Calu3 (cell line): ENCODE measurements at regions not wholly inside any gene's neighbourhood (a gene's known extent, or its start where the extent isn't known, plus 50 kb on each side); places are given as distances from the start of the nearest gene placed in this dataset.

ENCODE experiments used
- BruUV-seq: library from RNA; stranded (reverse); fragments of 400-500 nt; replicated peaks from 2 replicates; lab custom pipeline; 2021; lab: Mats Ljungman, UMichigan
- CTCF ChIA-PET: fragments of 300-600 bp; sonication (Branson Sonifier 250); formaldehyde crosslinking; loops from one replicate; lab custom pipeline; 2022; ENCODE audit warnings: antibody characterized with exemption; lab: Charles Lee
- DNase-seq: peaks from one replicate; pipeline ENCODE4 v3.0.0; 2022
- H3K27ac Mint-ChIP-seq: one replicate; pipeline ENCODE4 v1.8.0; 2022; ENCODE audit warnings: mixed read lengths; ENCODE audit not compliant: unreplicated experiment
- H3K27me3 Mint-ChIP-seq: one replicate; pipeline ENCODE4 v1.8.0; 2022; ENCODE audit warnings: mixed read lengths; ENCODE audit not compliant: unreplicated experiment
- H3K36me3 Mint-ChIP-seq: one replicate; pipeline ENCODE4 v1.8.0; 2022; ENCODE audit warnings: mild to moderate bottlenecking, moderate library complexity, mixed read lengths; ENCODE audit not compliant: insufficient read depth, unreplicated experiment
- H3K4me1 Mint-ChIP-seq: one replicate; pipeline ENCODE4 v1.8.0; 2022; ENCODE audit warnings: mild to moderate bottlenecking, low read depth, mixed read lengths; ENCODE audit not compliant: unreplicated experiment
- H3K4me3 Mint-ChIP-seq: one replicate; pipeline ENCODE4 v1.8.0; 2022; ENCODE audit warnings: mild to moderate bottlenecking, low read depth, moderate library complexity, mixed read lengths; ENCODE audit not compliant: unreplicated experiment
- H3K9me3 Mint-ChIP-seq: one replicate; pipeline ENCODE4 v1.8.0; 2022; ENCODE audit warnings: low read depth, mixed read lengths; ENCODE audit not compliant: unreplicated experiment
- intact Hi-C: fragments of 100-400 bp; cut with micrococcal nuclease; formaldehyde crosslinking; loops from one replicate; pipeline ENCODE4 v1.10.0; 2022; ENCODE audit not compliant: unreplicated experiment
- TF ChIP-seq, protein P1 (sequence below): fragments of 200-600 bp; IDR thresholded peaks from one replicate; pipeline ENCODE4 v1.8.0; 2022; ENCODE audit warnings: antibody characterized with exemption; ENCODE audit not compliant: unreplicated experiment

DNA sequence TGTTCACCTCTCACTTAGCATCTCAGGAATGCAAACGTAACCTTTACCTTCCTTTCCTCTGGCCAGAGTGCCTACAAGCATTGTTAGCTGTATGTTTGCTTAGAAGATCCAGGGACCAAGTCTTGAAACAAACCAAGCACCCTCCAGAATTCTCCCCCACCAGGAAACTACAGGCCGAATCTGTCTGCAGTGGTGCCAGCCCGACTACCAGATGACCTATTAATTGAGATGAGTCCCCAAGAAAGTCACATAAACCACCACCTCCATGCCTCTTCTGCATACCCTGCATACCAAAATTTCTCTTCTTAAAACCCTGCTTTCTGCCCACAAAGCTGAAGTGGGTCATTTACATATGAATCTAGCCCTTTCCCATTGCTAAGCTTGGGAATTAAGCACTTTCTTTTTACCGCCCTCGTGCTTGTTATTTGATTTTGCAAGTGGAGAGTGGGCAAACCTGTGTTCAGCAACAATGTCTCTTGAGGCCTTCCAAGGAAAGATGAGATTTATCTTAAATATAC is 1239.1 kb downstream of the CDH12 start:
- peaks cover 3% of the 10 kb centered on the region for H3K9me3 Mint-ChIP-seq
- no peak for DNase-seq
- intact Hi-C loops: no loop called here
- no peak overlapping the region for H3K27ac Mint-ChIP-seq
- H3K36me3 Mint-ChIP-seq: no peaks in the 10 kb centered on the region
- no peaks in the 10 kb centered on the region for H3K27me3 Mint-ChIP-seq
- H3K4me3 Mint-ChIP-seq: no peak overlapping the region
- CTCF ChIA-PET: no interaction called here
- TF ChIP-seq, protein P1, sequence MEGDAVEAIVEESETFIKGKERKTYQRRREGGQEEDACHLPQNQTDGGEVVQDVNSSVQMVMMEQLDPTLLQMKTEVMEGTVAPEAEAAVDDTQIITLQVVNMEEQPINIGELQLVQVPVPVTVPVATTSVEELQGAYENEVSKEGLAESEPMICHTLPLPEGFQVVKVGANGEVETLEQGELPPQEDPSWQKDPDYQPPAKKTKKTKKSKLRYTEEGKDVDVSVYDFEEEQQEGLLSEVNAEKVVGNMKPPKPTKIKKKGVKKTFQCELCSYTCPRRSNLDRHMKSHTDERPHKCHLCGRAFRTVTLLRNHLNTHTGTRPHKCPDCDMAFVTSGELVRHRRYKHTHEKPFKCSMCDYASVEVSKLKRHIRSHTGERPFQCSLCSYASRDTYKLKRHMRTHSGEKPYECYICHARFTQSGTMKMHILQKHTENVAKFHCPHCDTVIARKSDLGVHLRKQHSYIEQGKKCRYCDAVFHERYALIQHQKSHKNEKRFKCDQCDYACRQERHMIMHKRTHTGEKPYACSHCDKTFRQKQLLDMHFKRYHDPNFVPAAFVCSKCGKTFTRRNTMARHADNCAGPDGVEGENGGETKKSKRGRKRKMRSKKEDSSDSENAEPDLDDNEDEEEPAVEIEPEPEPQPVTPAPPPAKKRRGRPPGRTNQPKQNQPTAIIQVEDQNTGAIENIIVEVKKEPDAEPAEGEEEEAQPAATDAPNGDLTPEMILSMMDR: no peak
- no TSS peak for BruUV-seq
- no peaks in the 10 kb centered on the region for H3K4me1 Mint-ChIP-seq

GRCh38 chr5:21603796-21604195 is 1249.3 kb downstream of the CDH12 start:
- no TSS peak for BruUV-seq
- no peaks in the 10 kb centered on the region for H3K4me1 Mint-ChIP-seq
- H3K4me3 Mint-ChIP-seq: no peak overlapping the region

DNA sequence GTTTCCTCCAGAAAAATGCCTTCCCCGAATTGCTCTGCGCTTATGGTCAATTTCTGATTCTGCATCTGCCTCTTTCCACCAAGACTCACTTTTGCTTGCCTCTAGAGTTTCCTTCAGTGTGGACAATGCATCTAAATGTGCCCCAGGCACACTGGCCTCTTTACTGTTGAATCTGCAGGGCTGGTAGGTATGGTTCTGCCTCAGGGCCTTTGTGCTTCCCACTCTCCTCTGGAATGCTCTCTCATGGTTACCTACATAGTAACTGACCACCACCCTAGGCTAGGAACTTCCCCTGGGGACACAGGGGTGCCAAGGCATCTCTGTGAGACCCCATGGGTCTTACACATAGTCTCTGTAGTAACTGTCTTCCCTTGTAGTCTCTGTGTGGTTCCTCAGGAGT is 1258.6 kb downstream of the CDH12 start:
- TF ChIP-seq, protein P1: no peak
- H3K27me3 Mint-ChIP-seq: no peaks in the 10 kb centered on the region
- no peak overlapping the region for H3K4me3 Mint-ChIP-seq
- CTCF ChIA-PET: no interaction called here
- no TSS peak for BruUV-seq
- H3K27ac Mint-ChIP-seq: no peak overlapping the region
- no peaks in the 10 kb centered on the region for H3K4me1 Mint-ChIP-seq
- no peaks in the 10 kb centered on the region for H3K36me3 Mint-ChIP-seq
- no peak for DNase-seq
- H3K9me3 Mint-ChIP-seq: peaks cover 3% of the 10 kb centered on the region
- intact Hi-C loops: no loop called here

More at GRCh38 chr5:21603796-21604195, 1249.3 kb downstream of the CDH12 start:
- CTCF ChIA-PET: no interaction called here
- TF ChIP-seq, protein P1: no peak
- DNase-seq: no peak
- no peaks in the 10 kb centered on the region for H3K9me3 Mint-ChIP-seq
- H3K27me3 Mint-ChIP-seq: no peaks in the 10 kb centered on the region
- H3K36me3 Mint-ChIP-seq: no peaks in the 10 kb centered on the region
- H3K27ac Mint-ChIP-seq: no peak overlapping the region
- intact Hi-C loops: no loop called here

- CTCF ChIA-PET: no interaction called here
- intact Hi-C loops: no loop called here
- no TSS peak for BruUV-seq
- Mint-ChIP-seq H3K4me3 (no peak overlapping the region), H3K27me3 (no peaks in the 10 kb centered on the region), H3K27ac (no peak overlapping the region), H3K9me3 (peaks cover 3% of the 10 kb centered on the region), H3K4me1 (no peaks in the 10 kb centered on the region), H3K36me3 (no peaks in the 10 kb centered on the region)
- DNase-seq: no peak
- TF ChIP-seq, protein P1: no peak
Measured at GRCh38 chr5:21593261-21593660, 1259.9 kb downstream of the CDH12 start.
